ENCODE measurements at regions not wholly inside any gene's neighbourhood (a gene's known extent, or its start where the extent isn't known, plus 50 kb on each side); places are given as distances from the start of the nearest gene placed in this dataset.
"Not testable (repeated sequence)": the region's sequence is repeated elsewhere in the genome, so short reads cannot be mapped to it uniquely, and the experiment has no call there.

GRCh38 chr10:30695481-30696236 is 66.1 kb upstream of the LYZL2 start:
- intact Hi-C loops (cut with DNase I); H3K9ac ChIP-seq (ENCODE audit: low read length in 3 of 3); H3K27me3 ChIP-seq (ENCODE audit: control insufficient read depth, insufficient read depth, low read length); H3K36me3 ChIP-seq (ENCODE audit: control insufficient read depth in 2 of 3, insufficient read depth in 3 of 3, low read length in 3 of 3); H3K4me1 ChIP-seq (ENCODE audit: control insufficient read depth in 2 of 3, insufficient read depth in 2 of 3, low read depth in 1 of 3, low read length in 3 of 3); H3K9me3 ChIP-seq (ENCODE audit: control insufficient read depth in 2 of 3, insufficient read depth in 1 of 3, low read length in 3 of 3); H3K27ac ChIP-seq (ENCODE audit: low read depth in 2 of 2, low read length in 2 of 2); H3K4me3 ChIP-seq (ENCODE audit: low read length in 3 of 3); FAIRE-seq: not testable (repeated sequence)
- DNase-seq = peak in 1 of 5 donors; percentile 43

GRCh38 chr10:30694518-30695228 is 65.1 kb upstream of the LYZL2 start:
- intact Hi-C loops (cut with DNase I) = no loop called here
- no peak for TF ChIP-seq CTCF (IDR thresholded peaks at IDR 0.05; ENCODE audit: borderline replicate concordance, extremely low read depth, insufficient read depth)
- H3K9me3 ChIP-seq (ENCODE audit: control insufficient read depth in 2 of 3, insufficient read depth in 1 of 3, low read length in 3 of 3) = no peaks in the 10 kb centered on the region
- no peak for DNase-seq
- H3K4me1 ChIP-seq (ENCODE audit: control insufficient read depth in 2 of 3, insufficient read depth in 2 of 3, low read depth in 1 of 3, low read length in 3 of 3) = no peaks in the 10 kb centered on the region
- no peak overlapping the region for H3K4me3 ChIP-seq (ENCODE audit: low read length in 3 of 3)
- no peaks in the 10 kb centered on the region for H3K36me3 ChIP-seq (ENCODE audit: control insufficient read depth in 2 of 3, insufficient read depth in 3 of 3, low read length in 3 of 3)
- no peaks in the 10 kb centered on the region for H3K27me3 ChIP-seq (ENCODE audit: control insufficient read depth, insufficient read depth, low read length)
- no peak overlapping the region for H3K9ac ChIP-seq (ENCODE audit: low read length in 3 of 3)
- FAIRE-seq = no peak
- H3K27ac ChIP-seq (ENCODE audit: low read depth in 2 of 2, low read length in 2 of 2) = no peak overlapping the region

GRCh38 chr10:30691639-30692015 is 62.1 kb upstream of the LYZL2 start:
- no peak overlapping the region for H3K27ac ChIP-seq (ENCODE audit: low read depth in 2 of 2, low read length in 2 of 2)
- no peak for DNase-seq
- intact Hi-C loops (cut with DNase I) = no loop called here
- no peaks in the 10 kb centered on the region for H3K36me3 ChIP-seq (ENCODE audit: control insufficient read depth in 2 of 3, insufficient read depth in 3 of 3, low read length in 3 of 3)
- H3K9me3 ChIP-seq (ENCODE audit: control insufficient read depth in 2 of 3, insufficient read depth in 1 of 3, low read length in 3 of 3) = no peaks in the 10 kb centered on the region
- H3K27me3 ChIP-seq (ENCODE audit: control insufficient read depth, insufficient read depth, low read length) = no peaks in the 10 kb centered on the region
- no peak overlapping the region for H3K4me3 ChIP-seq (ENCODE audit: low read length in 3 of 3)
- FAIRE-seq = no peak
- no peak overlapping the region for H3K9ac ChIP-seq (ENCODE audit: low read length in 3 of 3)
- no peak for TF ChIP-seq CTCF (IDR thresholded peaks at IDR 0.05; ENCODE audit: borderline replicate concordance, extremely low read depth, insufficient read depth)
- H3K4me1 ChIP-seq (ENCODE audit: control insufficient read depth in 2 of 3, insufficient read depth in 2 of 3, low read depth in 1 of 3, low read length in 3 of 3) = no peaks in the 10 kb centered on the region

- H3K9ac ChIP-seq (ENCODE audit: low read length in 3 of 3); intact Hi-C loops (cut with DNase I); H3K4me3 ChIP-seq (ENCODE audit: low read length in 3 of 3); H3K9me3 ChIP-seq (ENCODE audit: control insufficient read depth in 2 of 3, insufficient read depth in 1 of 3, low read length in 3 of 3); DNase-seq; H3K27ac ChIP-seq (ENCODE audit: low read depth in 2 of 2, low read length in 2 of 2); H3K4me1 ChIP-seq (ENCODE audit: control insufficient read depth in 2 of 3, insufficient read depth in 2 of 3, low read depth in 1 of 3, low read length in 3 of 3); H3K36me3 ChIP-seq (ENCODE audit: control insufficient read depth in 2 of 3, insufficient read depth in 3 of 3, low read length in 3 of 3); FAIRE-seq; H3K27me3 ChIP-seq (ENCODE audit: control insufficient read depth, insufficient read depth, low read length): not testable (repeated sequence)
These were observed 61.5 kb upstream of the LYZL2 start for GRCh38 chr10:30690948-30691638.

All from kidney (tissue), 13 donors.